SK-N-MC (cell line): ENCODE measurements at regions not wholly inside any gene's neighbourhood (a gene's known extent, or its start where the extent isn't known, plus 50 kb on each side); places are given as distances from the start of the nearest gene placed in this dataset.

Source experiments
- EZH2 ChIP-seq: fragments of 200-600 bp; sonication (generic); IDR thresholded peaks from one replicate; pipeline ENCODE4 v1.6.1; 2017; ENCODE audit warnings: antibody characterized with exemption
- FOXP2 ChIP-seq: optimal IDR thresholded peaks from 2 replicates; pipeline ENCODE3; 2011; ENCODE audit warnings: mild to moderate bottlenecking, moderate library complexity; ENCODE audit not compliant: insufficient read depth; ENCODE audit errors: extremely low read length, control extremely low read depth
- POLR2AphosphoS5 ChIP-seq: IDR thresholded peaks from 2 replicates; pipeline ENCODE4 v1.6.1; 2012; ENCODE audit warnings: mild to moderate bottlenecking, low read depth, low read length, borderline replicate concordance

DNA sequence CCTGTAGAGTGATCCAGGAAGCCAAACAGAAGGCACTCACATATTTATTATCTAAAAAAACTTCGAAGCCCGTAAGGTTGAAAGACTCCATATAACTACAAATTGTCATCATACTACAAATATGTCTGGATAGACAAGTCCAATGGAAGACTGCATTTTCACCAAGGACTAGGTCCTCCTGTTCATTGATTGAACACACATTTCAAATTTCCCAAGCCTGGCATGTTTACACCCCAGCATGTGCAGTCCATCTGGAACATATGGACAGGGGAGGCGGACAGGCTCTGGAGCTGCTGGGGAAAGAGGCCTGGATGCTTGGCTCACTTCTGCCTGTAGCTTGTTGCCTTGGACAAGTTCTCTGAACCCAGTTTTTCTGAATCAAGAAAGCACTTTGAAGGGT, 378.7 kb downstream of the ENC1 start:
- no peak for TF ChIP-seq POLR2AphosphoS5
- TF ChIP-seq FOXP2 = no peak
- TF ChIP-seq EZH2 = no peak
